Stimulated activated naive CD8-positive, alpha-beta T cell treated with anti-CD3 and anti-CD28 coated beads, Interleukin-15, amount 100 ng/mL, for 72 hours (primary cell): ENCODE measurements at regions not wholly inside any gene's neighbourhood (a gene's known extent, or its start where the extent isn't known, plus 50 kb on each side); places are given as distances from the start of the nearest gene placed in this dataset.
A peak's percentile ranks its signal among the peaks of the same experiment; 100 is the strongest.

Experiments used
- ATAC-seq: fragments of 150-1000 bp; cut with Tn5 transposase; 2 replicates; pipeline ENCODE4 v1.10.0; 2021; ENCODE audit warnings: mild to moderate bottlenecking, moderate library complexity
- DNase-seq, 2 donors: peaks; one replicate each; pipeline ENCODE4 v3.0.0; 2021 to 2022
- H3K27ac Mint-ChIP-seq, 2 donors: one replicate each; pipeline ENCODE4 v1.8.0; 2022; ENCODE audit warnings: mild to moderate bottlenecking in 2 of 2, mixed read lengths in 2 of 2, moderate library complexity in 2 of 2
- H3K27me3 Mint-ChIP-seq: one replicate; pipeline ENCODE4 v1.8.0; 2022; ENCODE audit warnings: mixed read lengths
- H3K4me1 Mint-ChIP-seq: one replicate; pipeline ENCODE4 v1.8.0; 2022; ENCODE audit warnings: mild to moderate bottlenecking, mixed read lengths
- H3K4me3 Mint-ChIP-seq, 2 donors: one replicate each; pipeline ENCODE4 v1.8.0; 2022; ENCODE audit warnings: mild to moderate bottlenecking in 2 of 2, mixed read lengths in 2 of 2, moderate library complexity in 1 of 2
- H3K9me3 Mint-ChIP-seq, 2 donors: one replicate each; pipeline ENCODE4 v1.8.0; 2022; ENCODE audit warnings: mixed read lengths in 2 of 2

GRCh38 chr6:105765239-105765638 lies 320.9 kb upstream of the PRDM1 start:
- Mint-ChIP-seq H3K9me3 (peaks cover 0 to 6% of the 10 kb centered on the region in 2 donors), H3K4me1 (no peaks in the 10 kb centered on the region), H3K27ac (no peak overlapping the region), H3K4me3 (no peak overlapping the region), H3K27me3 (peaks cover 14% of the 10 kb centered on the region)
- DNase-seq = no peak
- ATAC-seq = no peak

DNA sequence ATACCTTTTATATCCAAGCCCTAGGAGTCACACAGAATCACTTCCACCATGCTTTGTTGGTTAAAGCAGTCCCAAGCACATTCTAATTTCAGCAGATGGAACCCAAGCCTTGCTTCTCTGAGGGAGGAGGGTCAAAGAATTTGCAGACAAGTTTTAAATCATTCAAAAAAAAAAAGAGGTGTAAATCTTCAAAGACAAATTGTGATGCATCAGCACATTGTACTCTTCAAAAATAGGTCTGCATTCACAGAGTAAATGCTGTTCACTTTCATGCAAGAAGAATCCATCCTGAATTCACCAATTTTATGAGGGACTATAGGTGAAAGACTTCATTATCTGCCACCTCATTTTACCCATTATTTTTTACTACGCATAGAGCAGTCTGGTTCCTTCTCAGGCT lies 321.8 kb upstream of the PRDM1 start:
- Mint-ChIP-seq H3K27ac (no peak overlapping the region), H3K9me3 (peaks cover 0 to 6% of the 10 kb centered on the region in 2 donors), H3K4me3 (no peak overlapping the region), H3K4me1 (peaks cover 5% of the 10 kb centered on the region), H3K27me3 (peaks cover 21% of the 10 kb centered on the region)
- ATAC-seq (no peak), DNase-seq (no peak)

GRCh38 chr6:105763866-105764265 lies 322.3 kb upstream of the PRDM1 start:
- H3K27me3 Mint-ChIP-seq = peaks cover 21% of the 10 kb centered on the region
- H3K9me3 Mint-ChIP-seq = peaks cover 0 to 6% of the 10 kb centered on the region in 2 donors
- no peak overlapping the region for H3K27ac Mint-ChIP-seq
- no peak overlapping the region for H3K4me3 Mint-ChIP-seq
- no peak for ATAC-seq
- DNase-seq = no peak
- H3K4me1 Mint-ChIP-seq = peaks cover 5% of the 10 kb centered on the region

DNA sequence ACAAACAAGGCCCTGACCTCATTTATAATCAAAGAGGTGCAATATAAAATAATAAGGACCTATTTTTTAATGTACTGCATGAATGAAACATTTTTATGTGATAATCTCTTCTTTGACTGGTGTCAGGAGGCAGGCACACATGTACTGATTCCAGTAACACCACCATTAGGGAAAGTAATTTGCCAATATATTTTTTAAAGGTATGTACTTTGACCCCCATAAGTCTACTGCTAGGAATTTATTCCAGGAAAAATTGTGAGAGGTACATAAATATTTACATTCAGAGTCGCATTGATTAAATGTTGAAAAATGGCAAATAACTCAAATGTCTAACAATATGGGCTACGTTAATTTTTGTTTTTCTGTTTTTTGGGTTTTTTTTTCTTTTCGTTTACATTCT lies 325.4 kb upstream of the PRDM1 start:
- H3K27me3 Mint-ChIP-seq = peaks cover 37% of the 10 kb centered on the region
- peaks cover 26% of the 10 kb centered on the region for H3K4me1 Mint-ChIP-seq
- no peak overlapping the region for H3K27ac Mint-ChIP-seq
- ATAC-seq (no peak), DNase-seq (no peak)
- H3K4me3 Mint-ChIP-seq = no peak overlapping the region
- peaks cover 8 to 19% of the 10 kb centered on the region in 2 donors for H3K9me3 Mint-ChIP-seq

GRCh38 chr6:105759946-105760345 lies 326.2 kb upstream of the PRDM1 start:
- peaks cover 28% of the 10 kb centered on the region for H3K4me1 Mint-ChIP-seq
- H3K27me3 Mint-ChIP-seq = peaks cover 41% of the 10 kb centered on the region
- H3K27ac Mint-ChIP-seq = no peak overlapping the region
- ATAC-seq (no peak), DNase-seq (no peak)
- peaks cover 10 to 19% of the 10 kb centered on the region in 2 donors for H3K9me3 Mint-ChIP-seq
- H3K4me3 Mint-ChIP-seq = no peak overlapping the region

GRCh38 chr6:105759015-105759414 lies 327.1 kb upstream of the PRDM1 start:
- no peak overlapping the region for H3K4me3 Mint-ChIP-seq
- ATAC-seq (no peak), DNase-seq (no peak)
- peaks cover 28% of the 10 kb centered on the region for H3K4me1 Mint-ChIP-seq
- H3K27me3 Mint-ChIP-seq = peaks cover 41% of the 10 kb centered on the region
- peaks cover 10 to 15% of the 10 kb centered on the region in 2 donors for H3K9me3 Mint-ChIP-seq
- H3K27ac Mint-ChIP-seq = no peak overlapping the region

- peak; percentile 87 for ATAC-seq
- H3K4me1 Mint-ChIP-seq = peaks cover 28% of the 10 kb centered on the region
- no peak for DNase-seq
- no peak overlapping the region for H3K4me3 Mint-ChIP-seq
- no peak overlapping the region for H3K27ac Mint-ChIP-seq
- peaks cover 32% of the 10 kb centered on the region for H3K27me3 Mint-ChIP-seq
- H3K9me3 Mint-ChIP-seq = peaks cover 10 to 15% of the 10 kb centered on the region in 2 donors
Measured at GRCh38 chr6:105757512-105758200, 328.5 kb upstream of the PRDM1 start.

DNA sequence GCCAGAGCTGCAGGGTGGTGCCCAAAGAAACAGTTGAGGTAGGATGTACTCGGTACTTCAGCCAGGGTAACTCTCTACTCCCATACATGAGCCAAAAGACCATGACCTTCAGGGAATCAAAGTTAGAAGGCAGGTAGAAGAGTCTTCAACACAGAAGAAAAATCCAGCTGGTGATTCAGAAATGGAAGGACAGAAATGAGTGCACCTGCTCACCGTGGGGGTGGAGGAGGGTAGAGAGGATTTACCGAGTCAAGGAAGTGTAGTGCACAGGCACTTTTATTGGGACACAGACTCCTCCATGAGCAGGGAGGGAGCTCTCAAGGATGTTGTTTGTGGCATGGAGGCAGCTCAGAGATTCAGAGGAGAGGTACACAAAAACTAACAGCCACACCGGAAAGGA lies 330.3 kb upstream of the PRDM1 start:
- H3K9me3 Mint-ChIP-seq = peaks cover 10 to 19% of the 10 kb centered on the region in 2 donors
- no peak for ATAC-seq

DNA sequence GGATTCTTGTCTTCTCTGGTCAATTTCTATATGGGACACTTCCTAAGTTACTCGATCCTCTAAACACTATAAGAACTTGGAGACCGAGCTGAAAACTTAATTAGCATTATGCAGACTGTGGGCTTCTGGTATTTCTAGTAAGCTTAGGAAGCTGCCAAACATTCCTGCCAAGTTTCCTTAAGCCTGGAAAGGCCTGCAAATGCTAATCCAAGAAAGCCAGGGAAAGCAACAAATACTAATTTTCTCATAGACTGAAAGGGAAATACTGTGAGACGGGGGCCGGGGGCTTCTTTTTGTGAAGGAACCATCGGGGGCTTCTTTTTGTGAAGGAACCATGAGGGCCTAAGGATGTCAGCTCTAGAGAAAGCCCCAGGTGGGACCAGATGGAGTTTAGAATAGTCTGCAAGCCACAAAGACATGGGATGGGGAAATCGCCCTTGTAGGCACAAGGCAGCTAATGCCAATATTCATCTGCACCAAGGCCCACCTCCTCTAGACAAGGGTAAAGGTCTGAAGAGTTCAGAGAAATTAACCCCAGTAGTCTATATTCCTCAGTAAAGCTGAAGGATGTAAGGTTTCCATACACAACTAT lies 332.4 kb upstream of the PRDM1 start:
- Mint-ChIP-seq H3K9me3 (peaks cover 10 to 19% of the 10 kb centered on the region in 2 donors), H3K4me3 (no peak overlapping the region), H3K27ac (no peak overlapping the region), H3K27me3 (peaks cover 20% of the 10 kb centered on the region), H3K4me1 (peaks cover 23% of the 10 kb centered on the region)
- no peak for DNase-seq
- ATAC-seq = no peak

More for the DNA sequence above, 330.3 kb upstream of the PRDM1 start:
- Mint-ChIP-seq H3K27me3 (peaks cover 28% of the 10 kb centered on the region), H3K4me1 (peaks cover 28% of the 10 kb centered on the region), H3K4me3 (no peak overlapping the region), H3K27ac (peak overlapping the region in 1 of 2 donors; percentile 30)
- no peak for DNase-seq

GRCh38 chr6:105753207-105753606 lies 332.9 kb upstream of the PRDM1 start:
- H3K4me3 Mint-ChIP-seq = no peak overlapping the region
- H3K9me3 Mint-ChIP-seq = peaks cover 10 to 19% of the 10 kb centered on the region in 2 donors
- peak overlapping the region in 1 of 2 donors; percentile 21 for H3K27ac Mint-ChIP-seq
- DNase-seq (no peak), ATAC-seq (no peak)
- peaks cover 23% of the 10 kb centered on the region for H3K4me1 Mint-ChIP-seq
- H3K27me3 Mint-ChIP-seq = peaks cover 20% of the 10 kb centered on the region

DNA sequence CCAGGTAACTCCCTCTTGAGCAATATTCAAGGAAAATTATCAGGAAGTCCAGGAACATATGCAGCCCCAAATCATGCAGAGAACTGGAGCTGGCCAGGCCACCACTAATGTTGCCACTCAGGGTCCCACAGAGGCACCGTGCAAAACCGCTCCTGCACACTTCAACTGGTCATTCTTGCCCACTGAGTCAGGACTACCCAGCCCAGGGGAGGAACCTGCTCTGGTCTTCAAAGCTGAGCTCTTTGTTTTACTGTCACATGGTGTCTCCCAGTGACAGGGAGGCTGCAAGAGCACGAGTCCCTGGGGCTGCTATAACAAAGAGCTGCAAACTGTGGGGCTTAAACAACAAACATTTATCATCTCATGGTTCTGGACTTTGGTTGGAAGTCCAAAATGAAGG lies 336.0 kb upstream of the PRDM1 start:
- no peak for ATAC-seq
- Mint-ChIP-seq H3K4me3 (no peak overlapping the region), H3K9me3 (peaks cover 0 to 4% of the 10 kb centered on the region in 2 donors), H3K27me3 (peaks cover 7% of the 10 kb centered on the region), H3K27ac (no peak overlapping the region), H3K4me1 (peaks cover 8% of the 10 kb centered on the region)
- DNase-seq = no peak

- Mint-ChIP-seq H3K27ac (no peak overlapping the region), H3K27me3 (peaks cover 13% of the 10 kb centered on the region), H3K4me1 (peaks cover 8% of the 10 kb centered on the region), H3K4me3 (no peak overlapping the region), H3K9me3 (peaks cover 0 to 4% of the 10 kb centered on the region in 2 donors)
- no peak for DNase-seq
- ATAC-seq = no peak
Measured at GRCh38 chr6:105748737-105749161, 337.4 kb upstream of the PRDM1 start.

- DNase-seq (no peak), ATAC-seq (no peak)
- Mint-ChIP-seq H3K27me3 (peaks cover 21% of the 10 kb centered on the region), H3K4me3 (no peak overlapping the region), H3K4me1 (peaks cover 8% of the 10 kb centered on the region), H3K9me3 (peaks cover 0 to 4% of the 10 kb centered on the region in 2 donors), H3K27ac (no peak overlapping the region)
Measured at GRCh38 chr6:105747823-105748405, 338.2 kb upstream of the PRDM1 start.

- no peak for ATAC-seq
- no peak overlapping the region for H3K27ac Mint-ChIP-seq
- no peak overlapping the region for H3K4me3 Mint-ChIP-seq
Measured at GRCh38 chr6:105746509-105746908, 339.6 kb upstream of the PRDM1 start.

DNA sequence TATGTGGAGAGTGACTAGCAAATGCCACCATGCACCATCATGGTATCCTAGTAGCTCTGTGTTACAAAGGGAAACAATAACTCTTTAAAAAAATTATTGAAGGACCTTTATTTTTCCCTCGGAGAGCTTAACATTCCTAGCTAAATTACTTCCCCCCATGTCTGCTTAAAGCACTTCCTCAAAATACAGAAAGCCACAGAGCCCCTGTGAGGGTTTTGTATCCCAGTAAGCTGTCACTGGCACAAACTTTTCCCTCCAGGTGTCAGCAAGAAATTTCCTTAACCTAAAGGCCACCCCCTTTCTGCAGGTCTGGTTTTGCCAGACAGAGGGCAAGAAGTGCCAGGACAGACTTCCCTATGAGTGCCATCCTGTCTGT lies 340.0 kb upstream of the PRDM1 start:
- Mint-ChIP-seq H3K4me3 (no peak overlapping the region), H3K9me3 (no peaks in the 10 kb centered on the region), H3K27ac (no peak overlapping the region), H3K27me3 (peaks cover 29% of the 10 kb centered on the region), H3K4me1 (peaks cover 8% of the 10 kb centered on the region)
- DNase-seq (no peak), ATAC-seq (no peak)

More at GRCh38 chr6:105746509-105746908, 339.6 kb upstream of the PRDM1 start:
- H3K4me1 Mint-ChIP-seq = peaks cover 8% of the 10 kb centered on the region
- no peak for DNase-seq
- H3K9me3 Mint-ChIP-seq = no peaks in the 10 kb centered on the region
- H3K27me3 Mint-ChIP-seq = peaks cover 29% of the 10 kb centered on the region

- Mint-ChIP-seq H3K4me1 (peaks cover 8% of the 10 kb centered on the region), H3K27ac (no peak overlapping the region), H3K9me3 (no peaks in the 10 kb centered on the region), H3K4me3 (no peak overlapping the region), H3K27me3 (peaks cover 29% of the 10 kb centered on the region)
- ATAC-seq (no peak), DNase-seq (no peak)
Measured at GRCh38 chr6:105745464-105746129, 340.5 kb upstream of the PRDM1 start.
